ENCODE measurements at regions not wholly inside any gene's neighbourhood (a gene's known extent, or its start where the extent isn't known, plus 50 kb on each side); places are given as distances from the start of the nearest gene placed in this dataset.

DNA sequence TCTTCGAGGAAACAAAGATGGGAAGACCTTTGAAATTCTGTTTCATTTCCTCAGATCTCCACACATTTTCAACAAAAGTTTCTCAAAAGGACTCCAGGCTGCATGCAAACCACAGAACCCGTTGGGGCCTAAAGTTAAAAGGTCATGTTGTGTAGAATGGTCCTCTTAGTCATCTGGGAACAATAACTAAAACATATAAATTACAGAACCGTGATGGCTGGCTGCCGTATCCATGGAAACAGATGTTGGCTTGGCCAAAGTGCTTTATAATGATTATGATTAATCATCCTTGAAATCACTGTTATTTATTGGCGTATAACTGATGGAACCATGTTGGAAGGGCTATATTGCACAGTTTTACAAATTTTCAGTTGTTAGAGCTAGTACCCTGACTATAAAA lies 182.8 kb upstream of the CRIM1 start:
- H3F3A ChIP-seq (ENCODE audit: insufficient read depth), result no peaks in the 10 kb centered on the region
- H3K4me2 ChIP-seq (ENCODE audit: low read depth, low read length, poor library complexity, severe bottlenecking), result no peak overlapping the region
- no peaks in the 10 kb centered on the region for H3K9me3 ChIP-seq (ENCODE audit: insufficient read depth, low read length)
- H2AFZ ChIP-seq (ENCODE audit: low read depth, low read length, severe bottlenecking), result no peak overlapping the region
- no peak overlapping the region for H3K9ac ChIP-seq (ENCODE audit: low read length)
- TF ChIP-seq, protein P1, sequence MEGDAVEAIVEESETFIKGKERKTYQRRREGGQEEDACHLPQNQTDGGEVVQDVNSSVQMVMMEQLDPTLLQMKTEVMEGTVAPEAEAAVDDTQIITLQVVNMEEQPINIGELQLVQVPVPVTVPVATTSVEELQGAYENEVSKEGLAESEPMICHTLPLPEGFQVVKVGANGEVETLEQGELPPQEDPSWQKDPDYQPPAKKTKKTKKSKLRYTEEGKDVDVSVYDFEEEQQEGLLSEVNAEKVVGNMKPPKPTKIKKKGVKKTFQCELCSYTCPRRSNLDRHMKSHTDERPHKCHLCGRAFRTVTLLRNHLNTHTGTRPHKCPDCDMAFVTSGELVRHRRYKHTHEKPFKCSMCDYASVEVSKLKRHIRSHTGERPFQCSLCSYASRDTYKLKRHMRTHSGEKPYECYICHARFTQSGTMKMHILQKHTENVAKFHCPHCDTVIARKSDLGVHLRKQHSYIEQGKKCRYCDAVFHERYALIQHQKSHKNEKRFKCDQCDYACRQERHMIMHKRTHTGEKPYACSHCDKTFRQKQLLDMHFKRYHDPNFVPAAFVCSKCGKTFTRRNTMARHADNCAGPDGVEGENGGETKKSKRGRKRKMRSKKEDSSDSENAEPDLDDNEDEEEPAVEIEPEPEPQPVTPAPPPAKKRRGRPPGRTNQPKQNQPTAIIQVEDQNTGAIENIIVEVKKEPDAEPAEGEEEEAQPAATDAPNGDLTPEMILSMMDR (IDR thresholded peaks at IDR 0.05; ENCODE audit: insufficient read depth, low read length, poor library complexity, severe bottlenecking), result no peak
- TF ChIP-seq EZH2phosphoT487 (conservative IDR thresholded peaks at IDR 0.05; ENCODE audit: low read length), result no peak
- H3K79me2 ChIP-seq (ENCODE audit: insufficient read depth, low read length), result no peaks in the 10 kb centered on the region
- no peaks in the 10 kb centered on the region for H3K36me3 ChIP-seq (ENCODE audit: low read length)
- H3K27me3 ChIP-seq (ENCODE audit: low read length), result no peaks in the 10 kb centered on the region
- H3K27ac ChIP-seq (ENCODE audit: low read depth, low read length), result no peak overlapping the region
- no peaks in the 10 kb centered on the region for H4K20me1 ChIP-seq (ENCODE audit: low read depth, low read length)
- no peak overlapping the region for H3K4me3 ChIP-seq (ENCODE audit: insufficient read depth, low read length, poor library complexity, severe bottlenecking)
- H3K9me2 ChIP-seq (replicated peaks; ENCODE audit: insufficient read depth, low read length), result no peaks in the 10 kb centered on the region

DNA sequence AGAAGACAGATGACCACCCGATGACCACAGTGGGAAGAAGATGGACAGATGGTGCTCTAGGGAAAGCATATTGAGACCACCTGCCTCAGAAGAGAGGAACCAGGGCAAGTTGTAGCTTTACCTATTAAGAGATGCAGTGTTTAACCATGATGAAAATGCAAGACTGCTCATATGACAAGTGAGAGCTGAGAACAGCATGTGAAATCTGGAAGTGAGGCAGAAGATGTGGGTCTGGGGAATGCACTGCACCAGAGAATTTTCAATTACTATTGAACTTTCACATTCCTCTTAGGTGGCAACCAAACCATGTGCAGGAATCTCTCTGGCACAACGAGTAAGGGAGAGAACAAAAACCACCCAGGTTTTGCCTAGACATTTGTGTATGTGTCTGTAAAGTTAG lies 184.8 kb upstream of the CRIM1 start:
- no peaks in the 10 kb centered on the region for H3K36me3 ChIP-seq (ENCODE audit: low read length)
- H3K9me2 ChIP-seq (replicated peaks; ENCODE audit: insufficient read depth, low read length), result no peaks in the 10 kb centered on the region
- H3K4me2 ChIP-seq (ENCODE audit: low read depth, low read length, poor library complexity, severe bottlenecking), result no peak overlapping the region
- H3K9ac ChIP-seq (ENCODE audit: low read length), result no peak overlapping the region
- no peaks in the 10 kb centered on the region for H3K79me2 ChIP-seq (ENCODE audit: insufficient read depth, low read length)
- H3K9me3 ChIP-seq (ENCODE audit: insufficient read depth, low read length), result no peaks in the 10 kb centered on the region
- H3F3A ChIP-seq (ENCODE audit: insufficient read depth), result no peaks in the 10 kb centered on the region
- H2AFZ ChIP-seq (ENCODE audit: low read depth, low read length, severe bottlenecking), result no peak overlapping the region
- no peaks in the 10 kb centered on the region for H4K20me1 ChIP-seq (ENCODE audit: low read depth, low read length)
- H3K4me3 ChIP-seq (ENCODE audit: insufficient read depth, low read length, poor library complexity, severe bottlenecking), result no peak overlapping the region
- TF ChIP-seq, protein P1 (IDR thresholded peaks at IDR 0.05; ENCODE audit: insufficient read depth, low read length, poor library complexity, severe bottlenecking), result no peak
- TF ChIP-seq EZH2phosphoT487 (conservative IDR thresholded peaks at IDR 0.05; ENCODE audit: low read length), result no peak
- no peak overlapping the region for H3K27ac ChIP-seq (ENCODE audit: low read depth, low read length)
- H3K27me3 ChIP-seq (ENCODE audit: low read length), result no peaks in the 10 kb centered on the region

DNA sequence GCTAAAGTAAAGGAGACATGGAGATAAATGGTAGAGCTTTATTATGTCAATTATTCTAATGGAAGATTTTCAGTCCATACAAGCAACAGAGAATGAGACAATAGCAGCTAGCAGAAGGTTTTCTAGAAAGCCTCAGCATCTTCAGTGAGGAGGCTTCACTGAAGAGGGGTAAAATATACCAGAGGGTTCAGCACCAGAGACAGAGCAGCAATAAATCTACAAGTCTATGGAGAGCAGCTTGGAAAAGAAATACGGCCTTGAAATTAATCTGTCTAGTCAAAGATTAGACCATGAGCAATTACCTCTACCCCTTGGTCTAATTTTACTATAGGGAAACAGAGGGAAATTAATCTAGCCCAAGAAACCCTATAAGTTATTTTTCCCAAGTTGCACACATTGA lies 185.7 kb upstream of the CRIM1 start:
- no peaks in the 10 kb centered on the region for H3K79me2 ChIP-seq (ENCODE audit: insufficient read depth, low read length)
- H4K20me1 ChIP-seq (ENCODE audit: low read depth, low read length), result no peaks in the 10 kb centered on the region
- no peaks in the 10 kb centered on the region for H3K9me3 ChIP-seq (ENCODE audit: insufficient read depth, low read length)
- H3F3A ChIP-seq (ENCODE audit: insufficient read depth), result no peaks in the 10 kb centered on the region
- H3K9me2 ChIP-seq (replicated peaks; ENCODE audit: insufficient read depth, low read length), result no peaks in the 10 kb centered on the region
- H3K36me3 ChIP-seq (ENCODE audit: low read length), result no peaks in the 10 kb centered on the region
- no peak for TF ChIP-seq EZH2phosphoT487 (conservative IDR thresholded peaks at IDR 0.05; ENCODE audit: low read length)
- TF ChIP-seq, protein P1 (IDR thresholded peaks at IDR 0.05; ENCODE audit: insufficient read depth, low read length, poor library complexity, severe bottlenecking), result no peak
- no peak overlapping the region for H3K4me3 ChIP-seq (ENCODE audit: insufficient read depth, low read length, poor library complexity, severe bottlenecking)
- no peak overlapping the region for H3K9ac ChIP-seq (ENCODE audit: low read length)
- H3K27ac ChIP-seq (ENCODE audit: low read depth, low read length), result no peak overlapping the region
- H3K4me2 ChIP-seq (ENCODE audit: low read depth, low read length, poor library complexity, severe bottlenecking), result no peak overlapping the region
- no peak overlapping the region for H2AFZ ChIP-seq (ENCODE audit: low read depth, low read length, severe bottlenecking)
- H3K27me3 ChIP-seq (ENCODE audit: low read length), result no peaks in the 10 kb centered on the region

DNA sequence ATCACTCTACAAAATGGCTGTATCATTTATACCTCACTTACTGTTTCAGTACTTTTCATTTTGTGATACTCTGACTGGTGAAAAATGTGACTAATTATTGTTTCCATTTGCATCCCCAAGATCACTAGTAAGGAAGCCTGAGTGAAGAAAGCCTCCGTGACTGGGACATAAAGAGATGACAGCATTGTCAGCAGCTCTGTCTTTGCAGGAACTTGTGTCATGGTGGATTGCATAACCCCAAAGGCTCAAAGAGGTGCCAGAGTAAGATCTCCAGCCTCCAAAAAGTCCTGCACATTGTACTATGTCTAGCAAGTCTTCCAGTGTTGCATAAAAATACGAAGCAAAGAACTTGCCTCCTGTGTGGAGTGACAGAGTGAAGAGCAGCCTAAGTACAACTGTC lies 187.5 kb upstream of the CRIM1 start:
- Histone ChIP-seq H2AFZ (ENCODE audit: low read depth, low read length, severe bottlenecking) (no peak overlapping the region), H3K27ac (ENCODE audit: low read depth, low read length) (no peak overlapping the region), H4K20me1 (ENCODE audit: low read depth, low read length) (no peaks in the 10 kb centered on the region), H3K4me3 (ENCODE audit: insufficient read depth, low read length, poor library complexity, severe bottlenecking) (no peak overlapping the region), H3K9ac (ENCODE audit: low read length) (no peak overlapping the region), H3K9me2 (replicated peaks; ENCODE audit: insufficient read depth, low read length) (no peaks in the 10 kb centered on the region), H3K4me2 (ENCODE audit: low read depth, low read length, poor library complexity, severe bottlenecking) (no peak overlapping the region), H3F3A (ENCODE audit: insufficient read depth) (no peaks in the 10 kb centered on the region), H3K36me3 (ENCODE audit: low read length) (no peaks in the 10 kb centered on the region), H3K9me3 (ENCODE audit: insufficient read depth, low read length) (no peaks in the 10 kb centered on the region), H3K79me2 (ENCODE audit: insufficient read depth, low read length) (no peaks in the 10 kb centered on the region), H3K27me3 (ENCODE audit: low read length) (no peaks in the 10 kb centered on the region)
- TF ChIP-seq, protein P1 (IDR thresholded peaks at IDR 0.05; ENCODE audit: insufficient read depth, low read length, poor library complexity, severe bottlenecking), result no peak
- TF ChIP-seq EZH2phosphoT487 (conservative IDR thresholded peaks at IDR 0.05; ENCODE audit: low read length), result no peak

Data from SU-DHL-6 (cell line).